Right atrium auricular region (tissue), 2 donors: ENCODE measurements at regions not wholly inside any gene's neighbourhood (a gene's known extent, or its start where the extent isn't known, plus 50 kb on each side); places are given as distances from the start of the nearest gene placed in this dataset.

Experiments
- DNase-seq: peaks from one replicate; pipeline ENCODE4 v3.0.0-alpha.2; 2019; ENCODE audit warnings: low spot score
- H3K27ac ChIP-seq, 2 donors: fragments of 200-600 bp; sonication (generic); 1 replicate in 1 of 2; 2 replicates in 1 of 2; pipeline ENCODE4 v1.5.1; 2016 to 2019
- H3K27me3 ChIP-seq, 2 donors: fragments of 200-600 bp; sonication (generic); one replicate each; pipeline versions ENCODE4 v1.5.1 to v1.6.0; 2017 to 2019
- H3K36me3 ChIP-seq: fragments of 200-600 bp; sonication (generic); one replicate; pipeline ENCODE4 v1.5.1; 2016
- H3K4me1 ChIP-seq, 2 donors: fragments of 200-600 bp; sonication (generic); one replicate each; pipeline versions ENCODE4 v1.5.1 to v1.6.0; 2017 to 2019
- H3K4me3 ChIP-seq, 2 donors: fragments of 200-600 bp; sonication (generic); 1 replicate in 1 of 2; 2 replicates in 1 of 2; pipeline ENCODE4 v1.5.1; 2017 to 2019; ENCODE audit warnings: mild to moderate bottlenecking in 1 of 2, moderate library complexity in 1 of 2
- H3K9me3 ChIP-seq, 2 donors: fragments of 200-600 bp; sonication (generic); one replicate each; pipeline ENCODE4 v1.5.1; 2019
- CTCF ChIP-seq, 2 donors: fragments of 200-600 bp; sonication (generic); IDR thresholded peaks; one replicate each; pipeline ENCODE4 v1.5.1; 2019; ENCODE audit warnings: antibody characterized with exemption in 2 of 2

DNA sequence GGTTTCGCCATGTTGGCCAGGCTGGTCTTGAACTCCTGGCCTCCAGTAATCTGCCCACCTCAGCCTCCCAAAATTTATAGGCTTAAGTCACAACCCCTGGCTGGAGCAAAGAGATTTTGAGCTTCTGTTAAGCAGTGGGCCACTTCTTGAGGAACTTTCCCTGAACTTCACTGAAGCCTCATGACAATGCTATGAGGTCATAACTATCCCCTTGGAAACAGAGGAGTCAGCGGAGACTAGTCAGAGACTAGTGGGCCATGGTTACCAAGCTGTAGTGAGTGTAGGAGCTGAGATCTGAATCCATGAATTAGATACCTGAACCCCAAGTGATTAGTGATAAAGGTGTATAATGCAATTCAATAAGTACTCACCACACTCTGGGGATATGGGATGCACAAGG lies 145.1 kb upstream of the MSX1 start:
- Histone ChIP-seq H3K9me3 (no peaks in the 10 kb centered on the region), H3K36me3 (no peaks in the 10 kb centered on the region)
- TF ChIP-seq CTCF (IDR thresholded peaks at IDR 0.05): no peak

GRCh38 chr4:4712800-4713528 lies 146.5 kb upstream of the MSX1 start:
- Histone ChIP-seq H3K9me3 (no peaks in the 10 kb centered on the region), H3K36me3 (no peaks in the 10 kb centered on the region), H3K27me3 (no peaks in the 10 kb centered on the region), H3K4me3 (no peak overlapping the region), H3K4me1 (no peaks in the 10 kb centered on the region), H3K27ac (no peak overlapping the region)
- no peak for DNase-seq
- no peak for TF ChIP-seq CTCF (IDR thresholded peaks at IDR 0.05)

More for the DNA sequence above, 145.1 kb upstream of the MSX1 start:
- Histone ChIP-seq H3K27ac (no peak overlapping the region), H3K4me3 (no peak overlapping the region), H3K27me3 (no peaks in the 10 kb centered on the region), H3K4me1 (no peaks in the 10 kb centered on the region)
- no peak for DNase-seq

DNA sequence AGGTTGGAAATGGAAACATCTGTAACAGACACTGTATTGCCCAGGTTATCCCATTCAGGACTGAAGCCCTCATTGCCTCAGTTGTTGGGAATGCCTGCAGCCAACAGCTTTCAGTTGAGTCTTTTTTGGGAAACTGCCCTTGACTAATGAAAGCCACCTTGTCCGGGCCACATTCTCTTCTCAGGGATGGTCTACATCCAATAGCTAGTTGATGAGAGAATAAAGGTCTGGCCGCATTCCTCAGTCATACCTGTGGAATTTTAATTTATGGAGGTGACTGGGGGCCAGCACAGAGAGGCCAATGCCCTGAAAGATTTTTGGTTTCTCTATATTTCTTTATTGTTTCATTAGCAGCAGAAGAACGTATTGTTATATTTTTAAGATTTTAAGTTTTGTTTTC lies 147.6 kb upstream of the MSX1 start:
- no peak for TF ChIP-seq CTCF (IDR thresholded peaks at IDR 0.05)
- Histone ChIP-seq H3K4me1 (no peaks in the 10 kb centered on the region), H3K27me3 (no peaks in the 10 kb centered on the region), H3K4me3 (no peak overlapping the region), H3K36me3 (no peaks in the 10 kb centered on the region), H3K27ac (no peak overlapping the region), H3K9me3 (no peaks in the 10 kb centered on the region)
- DNase-seq: no peak

- H3K27me3 ChIP-seq: no peaks in the 10 kb centered on the region
- H3K4me1 ChIP-seq: no peaks in the 10 kb centered on the region
- H3K27ac ChIP-seq: no peak overlapping the region
- TF ChIP-seq CTCF (IDR thresholded peaks at IDR 0.05): no peak
- no peaks in the 10 kb centered on the region for H3K9me3 ChIP-seq
- DNase-seq: no peak
- no peak overlapping the region for H3K4me3 ChIP-seq
- no peaks in the 10 kb centered on the region for H3K36me3 ChIP-seq
Observed at GRCh38 chr4:4709736-4710135, 149.7 kb upstream of the MSX1 start.

DNA sequence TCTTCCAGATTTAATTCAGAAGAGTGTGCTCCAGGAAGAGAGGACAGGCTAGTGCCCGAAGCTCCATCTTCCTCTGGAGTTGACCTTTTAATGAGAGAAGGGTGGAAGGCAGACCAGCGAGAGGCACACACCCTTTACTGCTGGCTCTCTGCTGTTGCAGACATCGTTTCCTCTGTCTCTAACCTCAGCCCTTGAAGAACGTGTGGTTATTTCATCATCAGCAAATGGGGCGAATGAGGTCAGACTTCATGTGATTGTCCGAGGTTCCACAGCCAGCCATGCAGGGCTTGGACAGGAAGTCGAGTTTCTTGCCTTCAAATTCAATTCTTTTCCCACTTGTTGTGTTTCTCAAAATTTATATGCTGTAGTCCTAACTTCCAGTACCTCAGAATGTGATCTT lies 155.2 kb upstream of the MSX1 start:
- Histone ChIP-seq H3K9me3 (no peaks in the 10 kb centered on the region), H3K27me3 (no peaks in the 10 kb centered on the region), H3K27ac (no peak overlapping the region), H3K4me1 (no peaks in the 10 kb centered on the region), H3K36me3 (no peaks in the 10 kb centered on the region), H3K4me3 (no peak overlapping the region)
- TF ChIP-seq CTCF (IDR thresholded peaks at IDR 0.05): no peak
- DNase-seq: no peak

DNA sequence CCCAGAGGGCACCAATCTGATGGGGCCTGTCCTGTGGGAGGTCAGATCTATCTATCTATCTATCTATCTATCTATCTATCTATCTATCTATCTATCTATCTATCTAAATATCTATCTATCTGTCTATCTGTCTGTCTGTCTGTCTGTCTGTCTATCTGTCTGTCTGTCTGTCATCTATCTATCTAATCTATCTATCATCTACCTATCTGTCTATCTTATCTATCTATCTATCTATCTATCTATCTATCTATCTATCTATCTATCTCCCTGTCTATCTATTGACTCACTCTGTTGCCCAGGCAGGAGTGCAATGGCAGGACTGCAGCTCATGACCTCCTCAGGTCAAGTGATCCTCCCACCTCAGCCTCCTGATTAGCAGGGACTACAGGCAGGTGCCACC lies 155.7 kb upstream of the STX18 start:
- Histone ChIP-seq H3K4me1 (peaks cover 0 to 8% of the 10 kb centered on the region in 2 donors), H3K27ac (no peak overlapping the region), H3K27me3 (no peaks in the 10 kb centered on the region), H3K9me3 (no peaks in the 10 kb centered on the region), H3K36me3 (no peaks in the 10 kb centered on the region), H3K4me3 (no peak overlapping the region)
- no peak for DNase-seq
- TF ChIP-seq CTCF (IDR thresholded peaks at IDR 0.05): no peak
